GM12878 (cell line): ENCODE measurements at regions not wholly inside any gene's neighbourhood (a gene's known extent, or its start where the extent isn't known, plus 50 kb on each side); places are given as distances from the start of the nearest gene placed in this dataset.

Experiments
- ATAC-seq: fragments of 200-7000 bp; cut with Tn5 transposase; 3 replicates; pipeline ENCODE4 v1.9.1; 2020; ENCODE audit warnings: mild to moderate bottlenecking, moderate library complexity
- BruUV-seq: library from RNA; stranded (reverse); fragments of 400-500 nt; replicated peaks from 2 replicates; lab custom pipeline; 2021; lab: Mats Ljungman, UMichigan
- CTCF ChIA-PET: fragments of 300-600 bp; sonication (Branson Sonifier 250); formaldehyde crosslinking; extraction: SDS; loops from one replicate; lab custom pipeline; 2021; ENCODE audit warnings: inconsistent platforms; lab: Yijun Ruan, JAX
- POLR2A ChIA-PET: fragments of 350-600 bp; formaldehyde crosslinking; extraction: SDS; loops from one replicate; lab custom pipeline; 2021; ENCODE audit warnings: inconsistent platforms; lab: Charles Lee
- RAD21 ChIA-PET: fragments of 300-600 bp; sonication (Branson Sonifier 250); formaldehyde crosslinking; loops from one replicate; lab custom pipeline; 2023; ENCODE audit warnings: antibody characterized with exemption; ENCODE audit not compliant: unreplicated experiment; lab: Charles Lee
- SMC1A ChIA-PET: fragments of 300-600 bp; sonication (Branson Sonifier 250); formaldehyde crosslinking; loops from one replicate; lab custom pipeline; 2023; ENCODE audit not compliant: unreplicated experiment, uncharacterized antibody; lab: Charles Lee
- DNase-seq: peaks from one replicate; pipeline ENCODE4 v3.0.0-alpha.2; 2011; ENCODE audit warnings: low read depth, low spot score
- FAIRE-seq: peaks from 3 replicates; lab custom pipeline; 2011; peaks lifted over from hg19 to GRCh38; lab: Jason Lieb, UNC
- H2AFZ ChIP-seq: 2 replicates; pipeline ENCODE4 v1.6.0; 2011; ENCODE audit warnings: low read depth, low read length, control low read depth; ENCODE audit not compliant: control insufficient read depth
- H3K27ac ChIP-seq: 2 replicates; pipeline ENCODE4 v1.5.1; 2011; ENCODE audit warnings: control low read depth; ENCODE audit not compliant: control insufficient read depth, insufficient read depth
- H3K27me3 ChIP-seq, 2 experiments: replicated peaks in 1 of 2; 2 replicates each; pipeline versions ENCODE4 v1.6.0 to v1.6.1; 2011; ENCODE audit warnings: low read length in 1 of 2; ENCODE audit not compliant: control insufficient read depth in 2 of 2, insufficient read depth in 2 of 2
- H3K36me3 ChIP-seq, 2 experiments: 2 replicates each; pipeline ENCODE4 v1.5.1; 2011; ENCODE audit warnings: low read length in 1 of 2; ENCODE audit not compliant: control insufficient read depth in 2 of 2, insufficient read depth in 2 of 2
- H3K4me1 ChIP-seq: 2 replicates; pipeline ENCODE4 v1.6.1; 2011; ENCODE audit warnings: mild to moderate bottlenecking, low read length, moderate library complexity, mixed read lengths; ENCODE audit not compliant: control insufficient read depth, insufficient read depth
- H3K4me2 ChIP-seq: 2 replicates; pipeline ENCODE4 v1.6.0; 2011; ENCODE audit warnings: control low read depth; ENCODE audit not compliant: control insufficient read depth, insufficient read depth
- H3K4me3 ChIP-seq: fragments of 200-600 bp; sonication (generic); 2 replicates; pipeline ENCODE4 v1.5.1; 2016
- H3K79me2 ChIP-seq: 2 replicates; pipeline ENCODE4 v1.6.0; 2011; ENCODE audit warnings: low read length; ENCODE audit not compliant: control insufficient read depth, insufficient read depth
- H3K9ac ChIP-seq: 2 replicates; pipeline ENCODE4 v1.8.0; 2011; ENCODE audit warnings: low read length, control low read depth, mixed read lengths; ENCODE audit not compliant: control insufficient read depth, insufficient read depth
- H3K9me3 ChIP-seq: replicated peaks from 3 replicates; pipeline ENCODE4 v1.5.1; 2011; ENCODE audit warnings: mild to moderate bottlenecking, low read length; ENCODE audit not compliant: control insufficient read depth, insufficient read depth
- H4K20me1 ChIP-seq: 2 replicates; pipeline ENCODE4 v1.6.0; 2011; ENCODE audit not compliant: control insufficient read depth, insufficient read depth
- CREM ChIP-seq: IDR thresholded peaks from 2 replicates; pipeline ENCODE4 v1.6.1; 2014; ENCODE audit warnings: antibody characterized with exemption, low read depth
- E2F8 ChIP-seq: fragments of 450-650 bp; IDR thresholded peaks from 2 replicates; pipeline ENCODE4 v1.6.1; 2018; ENCODE audit warnings: mild to moderate bottlenecking, low read depth, moderate library complexity; ENCODE audit not compliant: partially characterized antibody
- FOXM1 ChIP-seq: IDR thresholded peaks from 2 replicates; pipeline ENCODE4 v1.6.1; 2012; ENCODE audit warnings: low read depth, mild to moderate bottlenecking, inconsistent platforms, low read length, moderate library complexity
- NFXL1 ChIP-seq: fragments of 450-650 bp; IDR thresholded peaks from 2 replicates; pipeline ENCODE4 v1.6.1; 2017; ENCODE audit warnings: antibody characterized with exemption, mild to moderate bottlenecking, borderline replicate concordance
- RFX5 ChIP-seq: IDR thresholded peaks from 2 replicates; pipeline ENCODE4 v1.6.1; 2011; ENCODE audit warnings: low read depth, low read length, improper control_type of control experiment
- SPI1 ChIP-seq: IDR thresholded peaks from 2 replicates; pipeline ENCODE4 v1.6.1; 2011; ENCODE audit warnings: low read depth, mild to moderate bottlenecking, low read length, moderate library complexity, borderline replicate concordance; ENCODE audit not compliant: insufficient read depth
- STAT1 ChIP-seq: fragments of 450-650 bp; conservative IDR thresholded peaks from 2 replicates; pipeline ENCODE4 v1.6.1; 2014; ENCODE audit warnings: antibody characterized with exemption, mild to moderate bottlenecking
- ZSCAN29 ChIP-seq: fragments of 450-650 bp; IDR thresholded peaks from 2 replicates; pipeline ENCODE4 v1.6.1; 2017; ENCODE audit warnings: mild to moderate bottlenecking, moderate library complexity
- WGBS: methylation state at CpG from one replicate; pipeline ENCODE4 v1.1.6; 2016; ENCODE audit warnings: low lambda C conversion rate; ENCODE audit not compliant: insufficient replicate concordance, insufficient coverage; ENCODE audit errors: missing lambda C conversion rate; 5-methylcytosine and 5-hydroxymethylcytosine counted together
- in situ Hi-C: fragments of 300-500 bp; cut with MboI; formaldehyde crosslinking; loops from 9 replicates; pipeline ENCODE4 v1.14.3; 2018; ENCODE audit warnings: mixed read lengths
- intact Hi-C: fragments of 100-400 bp; cut with micrococcal nuclease; formaldehyde crosslinking; loops from one replicate; pipeline ENCODE4 v1.14.2; 2022; ENCODE audit not compliant: unreplicated experiment
- TF ChIP-seq, protein P1 (sequence below): fragments of 450-650 bp; IDR thresholded peaks from 2 replicates; pipeline ENCODE4 v1.6.1; 2016; ENCODE audit warnings: mild to moderate bottlenecking, moderate library complexity, borderline replicate concordance

DNA sequence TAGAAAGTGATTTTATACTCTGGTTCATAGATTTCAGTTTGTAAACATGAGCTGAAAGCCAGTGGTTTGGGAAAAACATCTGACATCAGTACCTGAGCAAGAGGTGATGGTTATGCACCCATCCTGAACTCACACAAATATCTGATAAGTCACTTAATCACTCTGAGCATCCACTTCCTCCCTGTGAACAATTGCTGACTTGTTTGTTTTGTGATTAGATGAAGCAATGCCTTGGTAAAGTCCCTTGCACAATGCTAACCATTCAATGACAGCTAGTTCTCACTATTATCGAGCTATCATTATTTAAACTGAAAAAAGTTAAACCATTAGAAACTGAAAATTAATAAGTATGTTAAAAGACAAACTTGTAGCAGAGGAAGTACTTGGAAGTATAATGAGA lies 303.0 kb downstream of the PLOD2 start (continued):
- no peak for TF ChIP-seq E2F8
- TF ChIP-seq, protein P1, sequence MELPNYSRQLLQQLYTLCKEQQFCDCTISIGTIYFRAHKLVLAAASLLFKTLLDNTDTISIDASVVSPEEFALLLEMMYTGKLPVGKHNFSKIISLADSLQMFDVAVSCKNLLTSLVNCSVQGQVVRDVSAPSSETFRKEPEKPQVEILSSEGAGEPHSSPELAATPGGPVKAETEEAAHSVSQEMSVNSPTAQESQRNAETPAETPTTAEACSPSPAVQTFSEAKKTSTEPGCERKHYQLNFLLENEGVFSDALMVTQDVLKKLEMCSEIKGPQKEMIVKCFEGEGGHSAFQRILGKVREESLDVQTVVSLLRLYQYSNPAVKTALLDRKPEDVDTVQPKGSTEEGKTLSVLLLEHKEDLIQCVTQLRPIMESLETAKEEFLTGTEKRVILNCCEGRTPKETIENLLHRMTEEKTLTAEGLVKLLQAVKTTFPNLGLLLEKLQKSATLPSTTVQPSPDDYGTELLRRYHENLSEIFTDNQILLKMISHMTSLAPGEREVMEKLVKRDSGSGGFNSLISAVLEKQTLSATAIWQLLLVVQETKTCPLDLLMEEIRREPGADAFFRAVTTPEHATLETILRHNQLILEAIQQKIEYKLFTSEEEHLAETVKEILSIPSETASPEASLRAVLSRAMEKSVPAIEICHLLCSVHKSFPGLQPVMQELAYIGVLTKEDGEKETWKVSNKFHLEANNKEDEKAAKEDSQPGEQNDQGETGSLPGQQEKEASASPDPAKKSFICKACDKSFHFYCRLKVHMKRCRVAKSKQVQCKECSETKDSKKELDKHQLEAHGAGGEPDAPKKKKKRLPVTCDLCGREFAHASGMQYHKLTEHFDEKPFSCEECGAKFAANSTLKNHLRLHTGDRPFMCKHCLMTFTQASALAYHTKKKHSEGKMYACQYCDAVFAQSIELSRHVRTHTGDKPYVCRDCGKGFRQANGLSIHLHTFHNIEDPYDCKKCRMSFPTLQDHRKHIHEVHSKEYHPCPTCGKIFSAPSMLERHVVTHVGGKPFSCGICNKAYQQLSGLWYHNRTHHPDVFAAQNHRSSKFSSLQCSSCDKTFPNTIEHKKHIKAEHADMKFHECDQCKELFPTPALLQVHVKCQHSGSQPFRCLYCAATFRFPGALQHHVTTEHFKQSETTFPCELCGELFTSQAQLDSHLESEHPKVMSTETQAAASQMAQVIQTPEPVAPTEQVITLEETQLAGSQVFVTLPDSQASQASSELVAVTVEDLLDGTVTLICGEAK: no peak
- TF ChIP-seq SPI1: peak; percentile 57; the same call in 1 of the 2 replicates
- TF ChIP-seq NFXL1: no peak

DNA sequence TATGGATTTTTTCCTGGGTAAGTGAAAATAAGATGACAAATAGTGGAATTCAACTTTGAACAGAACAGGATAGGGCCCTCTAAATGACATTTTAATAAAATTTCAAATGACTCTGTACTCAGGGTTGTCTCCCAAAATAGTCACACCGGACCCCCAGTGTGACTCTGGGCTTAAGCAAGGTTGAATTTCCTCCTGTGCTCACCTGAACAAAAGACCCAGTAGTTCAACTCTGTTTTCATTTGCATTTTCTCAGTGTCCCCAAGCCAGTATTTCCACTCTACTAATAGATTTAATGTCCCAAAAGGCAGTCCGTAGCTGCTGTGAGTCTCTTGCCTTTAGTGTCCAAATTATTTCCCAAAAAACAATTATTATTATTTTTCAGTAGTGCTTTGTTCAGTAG lies 296.6 kb downstream of the PLOD2 start:
- no peak overlapping the region for H3K4me2 ChIP-seq
- no peaks in the 10 kb centered on the region for H3K79me2 ChIP-seq
- ChIA-PET SMC1A (no interaction called here), RAD21 (no interaction called here), CTCF (no interaction called here), POLR2A (no interaction called here)
- no peak overlapping the region for H2AFZ ChIP-seq
- FAIRE-seq (no peak), ATAC-seq (no peak), DNase-seq (no peak)
- H4K20me1 ChIP-seq: no peaks in the 10 kb centered on the region
- no peaks in the 10 kb centered on the region for H3K36me3 ChIP-seq
- H3K9ac ChIP-seq: no peak overlapping the region
- no peak overlapping the region for H3K27ac ChIP-seq
- TF ChIP-seq STAT1 (no peak), CREM (no peak), FOXM1 (no peak), ZSCAN29 (no peak), RFX5 (no peak)
- intact Hi-C loops: no loop called here
- no peak overlapping the region for H3K4me3 ChIP-seq
- 2% methylated on average over 2 of the region's 2 CpGs for WGBS
- H3K4me1 ChIP-seq: no peaks in the 10 kb centered on the region
- no peaks in the 10 kb centered on the region for H3K9me3 ChIP-seq
- in situ Hi-C loops: no loop called here
- BruUV-seq: no TSS peak
- no peaks in the 10 kb centered on the region for H3K27me3 ChIP-seq
